Stomach (tissue), 8 donors: ENCODE measurements at regions not wholly inside any gene's neighbourhood (a gene's known extent, or its start where the extent isn't known, plus 50 kb on each side); places are given as distances from the start of the nearest gene placed in this dataset.
"Not testable (repeated sequence)": the region's sequence is repeated elsewhere in the genome, so short reads cannot be mapped to it uniquely, and the experiment has no call there.

Experiments
- DNase-seq, 2 donors: peaks; one replicate each; pipeline versions ENCODE4 v3.0.0 to v3.0.0-alpha.2; 2013 to 2019
- H3K27ac ChIP-seq, 5 donors: fragments of 200-600 bp in 4 of 5; sonication (generic) in 4 of 5; one replicate each; pipeline ENCODE4 v1.5.1; 2013 to 2019; ENCODE audit warnings: mild to moderate bottlenecking in 1 of 5, moderate library complexity in 1 of 5
- H3K27me3 ChIP-seq, 3 donors: fragments of 200-600 bp; sonication (generic); one replicate each; pipeline ENCODE4 v1.5.1; 2017 to 2019; ENCODE audit warnings: mixed run types in 1 of 3
- H3K36me3 ChIP-seq, 4 donors: fragments of 200-600 bp; sonication (generic); 1 replicate in 3 of 4; 2 replicates in 1 of 4; pipeline ENCODE4 v1.5.1; 2016 to 2019
- H3K4me1 ChIP-seq, 4 donors: fragments of 200-600 bp; sonication (generic); one replicate each; pipeline ENCODE4 v1.5.1; 2016 to 2019
- H3K4me3 ChIP-seq, 4 donors: fragments of 200-600 bp; sonication (generic) in 3 of 4; one replicate each; pipeline ENCODE4 v1.5.1; 2016 to 2019; ENCODE audit warnings: mild to moderate bottlenecking in 1 of 4
- H3K9me3 ChIP-seq, 4 donors: fragments of 200-600 bp; sonication (generic); one replicate each; pipeline ENCODE4 v1.5.1; 2016 to 2019
- POLR2AphosphoS5 ChIP-seq, 3 donors: sonication (generic); formaldehyde crosslinking; IDR thresholded peaks; one replicate each; pipeline ENCODE4 v1.6.1; 2016; ENCODE audit warnings: antibody characterized with exemption in 3 of 3
- WGBS, 5 donors: extraction: QIAGEN DNeasy Blood & Tissue Kit in 3 of 5; methylation state at CpG; one replicate each; pipeline versions ENCODE4 v1.1.5 to v1.1.7; 2013 to 2018; 5-methylcytosine and 5-hydroxymethylcytosine counted together
- intact Hi-C: fragments of 100-400 bp; cut with DNase I; formaldehyde crosslinking; loops from one replicate; pipeline ENCODE4 v1.15.1; 2023; ENCODE audit warnings: low total_unique reads
- donor health status: healthy with polysubstance abuse.
- donor health status: Bipolar disorder and iron deficiency.
- donor health status: healthy.

- WGBS, 5 donors: 4 to 19% (median 9%) methylated on average over 5 to 6 of the region's 8 CpGs
- H3K36me3 ChIP-seq, intact Hi-C loops, H3K4me1 ChIP-seq, H3K9me3 ChIP-seq, H3K27me3 ChIP-seq: not testable (repeated sequence)
- Histone ChIP-seq H3K4me3 (peak overlapping the region; percentile 47 to 53 (median 50)), H3K27ac (peak overlapping the region in 1 of 5 donors; percentile 71)
- DNase-seq: peak in 1 of 2 donors; percentile 7
These were observed 108.2 kb downstream of the SPATA31A1 start for GRCh38 chr9:39463696-39464095.

GRCh38 chr9:39464122-39464777 is 108.8 kb downstream of the SPATA31A1 start:
- peak in 2 of 3 donors; percentile 20 to 55 for TF ChIP-seq POLR2AphosphoS5 (IDR thresholded peaks at IDR 0.05)
- peak overlapping the region; percentile 57 to 75 (median 73) for H3K27ac ChIP-seq
- intact Hi-C loops: not testable (repeated sequence)

GRCh38 chr9:39474499-39474898 is 119.0 kb downstream of the SPATA31A1 start:
- intact Hi-C loops, H3K27me3 ChIP-seq, H3K4me3 ChIP-seq, H3K4me1 ChIP-seq, H3K27ac ChIP-seq, DNase-seq, H3K9me3 ChIP-seq, H3K36me3 ChIP-seq: not testable (repeated sequence)
- WGBS, 5 donors: 44 to 88% (median 58%) methylated on average over 1 of the region's 1 CpG

More at GRCh38 chr9:39464122-39464777, 108.8 kb downstream of the SPATA31A1 start:
- peak; percentile 86 to 95 for DNase-seq
- not testable (repeated sequence) for H3K27me3 ChIP-seq, H3K9me3 ChIP-seq, H3K4me1 ChIP-seq, H3K36me3 ChIP-seq
- peak overlapping the region; percentile 47 to 53 (median 50) for H3K4me3 ChIP-seq
- WGBS, 5 donors: 0 to 4% (median 1%) methylated on average over 20 to 45 of the region's 46 CpGs

- H3K27me3 ChIP-seq, H3K4me3 ChIP-seq, H3K9me3 ChIP-seq, H3K36me3 ChIP-seq, intact Hi-C loops, H3K4me1 ChIP-seq, H3K27ac ChIP-seq, DNase-seq: not testable (repeated sequence)
- 70 to 94% (median 90%) methylated on average over 3 to 4 of the region's 4 CpGs for WGBS, 5 donors
These were observed 127.6 kb downstream of the SPATA31A1 start for GRCh38 chr9:39483073-39483472.

GRCh38 chr9:39483880-39484279 is 128.4 kb downstream of the SPATA31A1 start:
- H3K4me3 ChIP-seq, H3K27me3 ChIP-seq, H3K9me3 ChIP-seq, intact Hi-C loops, H3K27ac ChIP-seq, H3K4me1 ChIP-seq, H3K36me3 ChIP-seq, DNase-seq: not testable (repeated sequence)
- 63 to 94% (median 70%) methylated on average over 1 to 2 of the region's 2 CpGs for WGBS, 5 donors

GRCh38 chr9:39484292-39484691 is 128.8 kb downstream of the SPATA31A1 start:
- DNase-seq, H3K36me3 ChIP-seq, H3K4me3 ChIP-seq, H3K27me3 ChIP-seq, H3K4me1 ChIP-seq, H3K9me3 ChIP-seq, intact Hi-C loops, H3K27ac ChIP-seq: not testable (repeated sequence)
- WGBS, 5 donors: 55 to 75% (median 62%) methylated on average over 1 of the region's 1 CpG

- intact Hi-C loops, H3K4me3 ChIP-seq, H3K27ac ChIP-seq, DNase-seq, H3K27me3 ChIP-seq, H3K4me1 ChIP-seq, H3K36me3 ChIP-seq, H3K9me3 ChIP-seq: not testable (repeated sequence)
- WGBS, 5 donors: 86 to 94% (median 91%) methylated on average over 5 to 11 of the region's 16 CpGs
These were observed 132.0 kb downstream of the SPATA31A1 start for GRCh38 chr9:39487477-39487876.

GRCh38 chr9:39496248-39496647 is 140.8 kb downstream of the SPATA31A1 start:
- H3K27ac ChIP-seq, intact Hi-C loops, H3K9me3 ChIP-seq, H3K27me3 ChIP-seq, H3K36me3 ChIP-seq, H3K4me3 ChIP-seq, DNase-seq, H3K4me1 ChIP-seq: not testable (repeated sequence)
- WGBS, 5 donors: 66 to 86% (median 78%) methylated on average over 3 of the region's 4 CpGs

- H3K27ac ChIP-seq, H3K36me3 ChIP-seq, H3K4me3 ChIP-seq, intact Hi-C loops, DNase-seq, H3K9me3 ChIP-seq, H3K4me1 ChIP-seq, H3K27me3 ChIP-seq: not testable (repeated sequence)
- no CpG with 5 or more reads among the region's 4 CpGs for WGBS, 5 donors
These were observed 147.7 kb downstream of the SPATA31A1 start for GRCh38 chr9:39503178-39503577.

- DNase-seq, intact Hi-C loops, H3K4me3 ChIP-seq, H3K4me1 ChIP-seq, H3K9me3 ChIP-seq, H3K36me3 ChIP-seq, H3K27ac ChIP-seq, H3K27me3 ChIP-seq: not testable (repeated sequence)
- 80 to 92% (median 89%) methylated on average over 3 of the region's 9 CpGs; no CpG with 5 or more reads in 2 of the 5 donors for WGBS, 5 donors
These were observed 172.0 kb downstream of the SPATA31A1 start for GRCh38 chr9:39527387-39528029.

GRCh38 chr9:39532597-39532996 is 177.1 kb downstream of the SPATA31A1 start:
- H3K4me1 ChIP-seq, H3K27me3 ChIP-seq, DNase-seq, H3K36me3 ChIP-seq, H3K4me3 ChIP-seq, intact Hi-C loops, H3K9me3 ChIP-seq, H3K27ac ChIP-seq: not testable (repeated sequence)
- WGBS, 5 donors: 70 to 89% (median 82%) methylated on average over 1 to 4 of the region's 6 CpGs
